Epithelial cell of esophagus (primary cell): ENCODE measurements at regions not wholly inside any gene's neighbourhood (a gene's known extent, or its start where the extent isn't known, plus 50 kb on each side); places are given as distances from the start of the nearest gene placed in this dataset.

ENCODE experiments used
- DNase-seq: peaks from one replicate; pipeline ENCODE4 v3.0.0; 2010; ENCODE audit warnings: low read depth
- H3K4me3 ChIP-seq: 2 replicates; pipeline ENCODE4 v1.5.1; 2011; ENCODE audit warnings: mild to moderate bottlenecking, low read length, control low read depth
- CTCF ChIP-seq: IDR thresholded peaks from 2 replicates; pipeline ENCODE4 v1.5.1; 2011; ENCODE audit warnings: low read depth, mild to moderate bottlenecking, low read length, control low read depth, inconsistent platforms; ENCODE audit not compliant: insufficient read depth; ENCODE audit errors: missing control alignments

GRCh38 chr5:53239301-53239990 lies 129.9 kb upstream of the MOCS2 start:
- DNase-seq: no peak
- no peak overlapping the region for H3K4me3 ChIP-seq
- no peak for TF ChIP-seq CTCF

GRCh38 chr5:53240661-53241060 lies 131.1 kb upstream of the MOCS2 start:
- H3K4me3 ChIP-seq: no peak overlapping the region
- TF ChIP-seq CTCF: no peak
- no peak for DNase-seq

GRCh38 chr5:53241572-53241971 lies 132.0 kb upstream of the MOCS2 start:
- no peak overlapping the region for H3K4me3 ChIP-seq
- no peak for TF ChIP-seq CTCF
- DNase-seq: no peak

GRCh38 chr5:53243403-53243802 lies 133.8 kb upstream of the MOCS2 start:
- no peak overlapping the region for H3K4me3 ChIP-seq
- TF ChIP-seq CTCF: no peak
- DNase-seq: no peak

GRCh38 chr5:53246042-53246836 lies 136.7 kb upstream of the MOCS2 start:
- DNase-seq: peak; percentile 88
- TF ChIP-seq CTCF: no peak

GRCh38 chr5:53249529-53250200 lies 140.1 kb upstream of the MOCS2 start:
- peak; percentile 88 for DNase-seq

More at GRCh38 chr5:53246042-53246836, 136.7 kb upstream of the MOCS2 start:
- no peak overlapping the region for H3K4me3 ChIP-seq

More at GRCh38 chr5:53249529-53250200, 140.1 kb upstream of the MOCS2 start:
- TF ChIP-seq CTCF: no peak
- no peak overlapping the region for H3K4me3 ChIP-seq
